Spleen (tissue), 11 donors: ENCODE measurements at regions not wholly inside any gene's neighbourhood (a gene's known extent, or its start where the extent isn't known, plus 50 kb on each side); places are given as distances from the start of the nearest gene placed in this dataset.

Experiments
- DNase-seq: peaks from one replicate; pipeline ENCODE4 v3.0.0-alpha.2; 2020
- H3K27ac ChIP-seq, 8 donors: fragments of 200-600 bp; sonication (generic) in 7 of 8; 1 replicate in 4 of 8; 2 replicates in 4 of 8; pipeline versions ENCODE4 v1.5.0 to v1.8.0; 2016 to 2021; ENCODE audit warnings: inconsistent platforms in 4 of 8, mild to moderate bottlenecking in 4 of 8, moderate library complexity in 1 of 8
- H3K27me3 ChIP-seq, 7 donors: fragments of 200-600 bp; sonication (generic) in 6 of 7; replicated peaks in 1 of 7; 1 replicate in 4 of 7; 2 replicates in 3 of 7; pipeline versions ENCODE4 v1.5.0 to v1.8.0; 2016 to 2021; ENCODE audit warnings: inconsistent platforms in 3 of 7, mild to moderate bottlenecking in 1 of 7
- H3K36me3 ChIP-seq, 6 donors: fragments of 200-600 bp; sonication (generic) in 5 of 6; 1 replicate in 4 of 6; 2 replicates in 2 of 6; pipeline versions ENCODE4 v1.5.0 to v1.8.0; 2016 to 2021; ENCODE audit warnings: inconsistent platforms in 2 of 6
- H3K4me1 ChIP-seq, 6 donors: fragments of 200-600 bp; sonication (generic) in 5 of 6; 1 replicate in 3 of 6; 2 replicates in 3 of 6; pipeline versions ENCODE4 v1.5.0 to v1.8.0; 2016 to 2021; ENCODE audit warnings: inconsistent platforms in 3 of 6
- H3K4me3 ChIP-seq, 8 donors: fragments of 200-600 bp; sonication (generic) in 7 of 8; 1 replicate in 4 of 8; 2 replicates in 4 of 8; pipeline versions ENCODE4 v1.5.0 to v1.8.0; 2016 to 2021; ENCODE audit warnings: inconsistent platforms in 4 of 8, mild to moderate bottlenecking in 4 of 8, moderate library complexity in 2 of 8
- H3K9me3 ChIP-seq, 8 donors: fragments of 200-600 bp; sonication (generic) in 7 of 8; 1 replicate in 4 of 8; 2 replicates in 4 of 8; pipeline versions ENCODE4 v1.5.0 to v1.8.0; 2016 to 2021; ENCODE audit warnings: inconsistent platforms in 4 of 8
- POLR2A ChIP-seq, 3 donors: fragments of 450-650 bp; IDR thresholded peaks; one replicate each; pipeline ENCODE4 v1.5.1; 2017; ENCODE audit warnings: antibody characterized with exemption in 3 of 3, mild to moderate bottlenecking in 1 of 3
- POLR2AphosphoS5 ChIP-seq, 3 donors: sonication (generic); formaldehyde crosslinking; IDR thresholded peaks; one replicate each; pipeline ENCODE4 v1.5.1; 2017; ENCODE audit warnings: antibody characterized with exemption in 3 of 3
- WGBS, 5 donors: extraction: QIAGEN DNeasy Blood & Tissue Kit in 3 of 5; methylation state at CpG; one replicate each; pipeline versions ENCODE4 v1.1.5 to v1.1.7; 2013 to 2018; 5-methylcytosine and 5-hydroxymethylcytosine counted together
- intact Hi-C: fragments of 100-400 bp; cut with DNase I; formaldehyde crosslinking; loops from one replicate; pipeline ENCODE4 v1.15.0; 2023; ENCODE audit warnings: low total_unique reads
- TF ChIP-seq, protein P1 (sequence below), 11 experiments: fragments of 200-600 bp in 7 of 11; fragments of 450-650 bp in 4 of 11; sonication (generic) in 4 of 11; IDR thresholded peaks in 8 of 11; conservative IDR thresholded peaks in 3 of 11; 1 replicate in 7 of 11; 2 replicates in 4 of 11; pipeline versions ENCODE4 v1.4.0 to v1.8.0; 2016 to 2021; ENCODE audit warnings: antibody characterized with exemption in 11 of 11, inconsistent platforms in 4 of 11, mild to moderate bottlenecking in 1 of 11
- donor health status: healthy with polysubstance abuse.
- donor health status: DM: no; HTN: no; CAD: no; lungs with moderate emphysema.
- donor health status: DM: no; HTN: no; CAD: no.
- donor health status: Bipolar disorder and iron deficiency.
- donor health status: healthy.
- donor health status: DM: no; HTN: no; CAD: no.
- donor health status: DM: yes; HTN: yes; CAD: no.

DNA sequence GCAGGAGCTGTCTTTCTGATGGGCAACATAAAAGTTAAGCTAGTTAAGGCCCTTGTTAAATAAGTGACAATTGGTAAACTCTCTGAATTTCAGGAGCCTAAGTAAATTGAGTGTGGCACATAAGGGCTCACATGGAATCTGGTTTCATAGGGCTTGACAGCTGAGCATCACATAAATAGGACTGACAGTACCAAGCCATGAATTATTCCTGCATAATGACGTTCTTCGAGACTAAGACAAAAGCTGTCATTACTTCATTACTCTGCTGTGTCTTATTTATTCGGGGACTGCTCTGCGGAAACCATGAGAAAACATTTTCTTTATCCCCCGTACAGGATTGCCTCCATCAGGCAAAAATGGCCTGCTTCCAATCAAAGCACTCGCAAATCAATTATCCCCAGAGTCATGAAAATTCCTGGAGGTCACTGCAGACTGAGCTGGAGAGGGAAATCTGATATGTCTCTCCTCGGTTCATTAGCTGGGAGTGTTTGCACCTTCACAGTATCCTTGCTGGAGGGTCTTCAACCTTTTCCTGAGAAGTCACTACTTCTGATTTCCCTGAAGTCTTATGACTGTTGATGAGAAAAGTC, 311.4 kb downstream of the CDH26 start:
- DNase-seq, result no peak
- WGBS, 5 donors, result 76 to 91% (median 84%) methylated on average over 7 of the region's 7 CpGs
- Histone ChIP-seq H3K36me3 (no peaks in the 10 kb centered on the region), H3K4me3 (no peak overlapping the region), H3K27ac (no peak overlapping the region), H3K9me3 (no peaks in the 10 kb centered on the region), H3K4me1 (peaks cover 0 to 20% (median 11%) of the 10 kb centered on the region in 6 donors), H3K27me3 (peaks cover 0 to 22% (median 0%) of the 10 kb centered on the region in 7 donors)
- no peak for TF ChIP-seq POLR2A (IDR thresholded peaks at IDR 0.05)
- TF ChIP-seq, protein P1, sequence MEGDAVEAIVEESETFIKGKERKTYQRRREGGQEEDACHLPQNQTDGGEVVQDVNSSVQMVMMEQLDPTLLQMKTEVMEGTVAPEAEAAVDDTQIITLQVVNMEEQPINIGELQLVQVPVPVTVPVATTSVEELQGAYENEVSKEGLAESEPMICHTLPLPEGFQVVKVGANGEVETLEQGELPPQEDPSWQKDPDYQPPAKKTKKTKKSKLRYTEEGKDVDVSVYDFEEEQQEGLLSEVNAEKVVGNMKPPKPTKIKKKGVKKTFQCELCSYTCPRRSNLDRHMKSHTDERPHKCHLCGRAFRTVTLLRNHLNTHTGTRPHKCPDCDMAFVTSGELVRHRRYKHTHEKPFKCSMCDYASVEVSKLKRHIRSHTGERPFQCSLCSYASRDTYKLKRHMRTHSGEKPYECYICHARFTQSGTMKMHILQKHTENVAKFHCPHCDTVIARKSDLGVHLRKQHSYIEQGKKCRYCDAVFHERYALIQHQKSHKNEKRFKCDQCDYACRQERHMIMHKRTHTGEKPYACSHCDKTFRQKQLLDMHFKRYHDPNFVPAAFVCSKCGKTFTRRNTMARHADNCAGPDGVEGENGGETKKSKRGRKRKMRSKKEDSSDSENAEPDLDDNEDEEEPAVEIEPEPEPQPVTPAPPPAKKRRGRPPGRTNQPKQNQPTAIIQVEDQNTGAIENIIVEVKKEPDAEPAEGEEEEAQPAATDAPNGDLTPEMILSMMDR (IDR thresholded peaks at IDR 0.05 in 8 of 11, conservative IDR thresholded peaks at IDR 0.05 in 3 of 11), result no peak
- no peak for TF ChIP-seq POLR2AphosphoS5 (IDR thresholded peaks at IDR 0.05)
- intact Hi-C loops, result loop anchor here (10.0 kb wide), 1 partner anchor 305 kb away; no protein-coding TSS in a partner anchor

DNA sequence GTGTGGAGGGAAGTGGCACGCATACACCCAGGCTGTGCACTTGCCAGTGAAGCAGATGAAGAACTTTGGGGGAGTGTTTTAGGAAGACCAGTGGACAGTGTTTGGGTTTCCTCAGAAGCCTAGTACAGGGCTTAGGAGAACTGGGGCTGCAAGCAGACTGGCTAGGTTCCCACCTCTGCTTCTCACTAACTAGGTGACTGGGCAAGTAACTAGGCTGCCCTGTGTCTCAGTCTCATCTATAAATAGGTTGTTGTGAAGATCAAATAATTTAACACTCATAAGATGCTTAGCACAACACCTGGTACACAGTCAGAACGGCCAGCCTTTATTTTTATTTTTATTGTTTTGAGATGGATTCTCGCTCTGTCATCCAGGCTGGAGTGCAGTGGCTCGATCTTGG, 312.1 kb downstream of the CDH26 start:
- H3K27me3 ChIP-seq, result peaks cover 0 to 22% (median 0%) of the 10 kb centered on the region in 7 donors
- H3K4me1 ChIP-seq, result peaks cover 0 to 14% (median 9%) of the 10 kb centered on the region in 6 donors
- no peaks in the 10 kb centered on the region for H3K36me3 ChIP-seq
- 82 to 92% (median 88%) methylated on average over 4 of the region's 4 CpGs for WGBS, 5 donors
- H3K4me3 ChIP-seq, result no peak overlapping the region
- TF ChIP-seq POLR2A (IDR thresholded peaks at IDR 0.05) (no peak), POLR2AphosphoS5 (IDR thresholded peaks at IDR 0.05) (no peak)
- TF ChIP-seq, protein P1 (IDR thresholded peaks at IDR 0.05 in 8 of 11, conservative IDR thresholded peaks at IDR 0.05 in 3 of 11), result no peak
- H3K27ac ChIP-seq, result no peak overlapping the region
- H3K9me3 ChIP-seq, result no peaks in the 10 kb centered on the region
- intact Hi-C loops, result no loop called here
- no peak for DNase-seq

DNA sequence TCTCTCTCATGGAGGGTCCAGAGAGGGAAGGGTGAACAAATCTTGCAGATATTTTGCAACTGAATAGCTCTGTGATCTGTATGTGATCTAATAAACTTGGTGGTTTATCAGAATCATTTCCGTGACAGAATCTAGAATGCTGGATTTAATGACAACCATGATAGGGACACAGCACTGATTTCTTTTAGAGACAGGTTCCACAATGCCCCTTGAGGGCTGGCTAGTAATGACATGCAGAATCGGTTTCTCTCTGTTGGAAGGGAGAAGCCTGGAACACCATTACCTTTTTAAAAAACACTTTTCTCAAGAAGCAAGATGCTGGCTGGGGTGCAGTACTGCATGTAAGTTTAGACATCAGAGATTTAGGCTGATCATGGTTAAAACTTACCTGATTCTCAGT, 313.4 kb downstream of the CDH26 start:
- H3K27ac ChIP-seq, result no peak overlapping the region
- H3K4me3 ChIP-seq, result no peak overlapping the region
- intact Hi-C loops, result no loop called here
- TF ChIP-seq, protein P1 (IDR thresholded peaks at IDR 0.05 in 8 of 11, conservative IDR thresholded peaks at IDR 0.05 in 3 of 11), result peak in 1 of 11 experiments; percentile 14
- TF ChIP-seq POLR2AphosphoS5 (IDR thresholded peaks at IDR 0.05) (no peak), POLR2A (IDR thresholded peaks at IDR 0.05) (no peak)
- DNase-seq, result no peak
- H3K9me3 ChIP-seq, result no peaks in the 10 kb centered on the region
- peaks cover 0 to 22% (median 0%) of the 10 kb centered on the region in 7 donors for H3K27me3 ChIP-seq
- no peaks in the 10 kb centered on the region for H3K36me3 ChIP-seq
- 52 to 77% (median 63%) methylated on average over 2 of the region's 2 CpGs for WGBS, 5 donors
- peaks cover 0 to 1% (median 0%) of the 10 kb centered on the region in 6 donors for H3K4me1 ChIP-seq

DNA sequence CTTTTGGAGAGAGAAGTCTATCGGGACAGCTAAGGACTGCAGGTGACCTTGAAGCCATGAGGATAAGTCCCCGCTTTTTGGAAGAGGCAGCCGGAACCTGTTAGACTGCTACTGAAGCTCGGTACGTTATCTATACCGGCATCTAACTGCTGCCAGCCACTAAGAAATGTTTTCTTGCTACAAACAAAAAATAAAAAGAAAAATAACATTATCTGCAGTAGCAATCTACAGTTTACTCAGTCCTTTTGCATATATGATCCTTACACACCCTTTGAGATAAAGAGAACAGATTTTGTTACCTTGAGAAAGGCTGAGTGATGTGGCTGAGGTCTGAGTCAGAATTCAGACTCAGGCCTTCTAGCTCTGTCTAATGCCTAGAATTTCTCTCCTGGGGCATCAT, 314.6 kb downstream of the CDH26 start:
- 81 to 87% (median 81%) methylated on average over 6 of the region's 6 CpGs for WGBS, 5 donors
- Histone ChIP-seq H3K4me3 (no peak overlapping the region), H3K4me1 (no peaks in the 10 kb centered on the region), H3K9me3 (no peaks in the 10 kb centered on the region), H3K27ac (no peak overlapping the region), H3K27me3 (peaks cover 0 to 18% (median 0%) of the 10 kb centered on the region in 7 donors), H3K36me3 (no peaks in the 10 kb centered on the region)
- intact Hi-C loops, result no loop called here
- no peak for DNase-seq
- TF ChIP-seq POLR2AphosphoS5 (IDR thresholded peaks at IDR 0.05) (no peak), POLR2A (IDR thresholded peaks at IDR 0.05) (no peak)
- TF ChIP-seq, protein P1 (IDR thresholded peaks at IDR 0.05 in 8 of 11, conservative IDR thresholded peaks at IDR 0.05 in 3 of 11), result no peak
